IMR-90 (cell line): ENCODE measurements at regions not wholly inside any gene's neighbourhood (a gene's known extent, or its start where the extent isn't known, plus 50 kb on each side); places are given as distances from the start of the nearest gene placed in this dataset.

ENCODE experiments used
- ATAC-seq: fragments of 200-7000 bp; cut with Tn5 transposase; 2 replicates; pipeline ENCODE4 v1.9.1; 2020; ENCODE audit warnings: low read depth, mild to moderate bottlenecking, moderate library complexity
- BruUV-seq: library from RNA; stranded (reverse); fragments of 400-500 nt; replicated peaks from 2 replicates; lab custom pipeline; 2021; lab: Mats Ljungman, UMichigan
- CTCF ChIA-PET: fragments of 300-600 bp; formaldehyde crosslinking; extraction: SDS; loops from one replicate; lab custom pipeline; 2021; ENCODE audit warnings: antibody characterized with exemption; lab: Yijun Ruan, JAX
- POLR2A ChIA-PET: fragments of 300-600 bp; sonication (Branson Sonifier 250); formaldehyde crosslinking; loops from one replicate; lab custom pipeline; 2022; ENCODE audit warnings: antibody characterized with exemption; ENCODE audit not compliant: unreplicated experiment; lab: Charles Lee
- DNase-seq: peaks from one replicate; pipeline ENCODE4 v3.0.0; 2013
- H2AFZ ChIP-seq: replicated peaks from 2 replicates; pipeline ENCODE3; 2013; ENCODE audit warnings: low read length, mild to moderate bottlenecking; ENCODE audit not compliant: poor library complexity
- H2AK5ac ChIP-seq: 2 replicates; pipeline ENCODE4 v1.6.1; 2013; ENCODE audit warnings: low read depth, low read length, inconsistent platforms
- H2AK9ac ChIP-seq: replicated peaks from 2 replicates; pipeline ENCODE3; 2013; ENCODE audit warnings: mild to moderate bottlenecking, low read depth, low read length, moderate library complexity; ENCODE audit not compliant: poor library complexity
- H2BK120ac ChIP-seq: 2 replicates; pipeline ENCODE4 v1.6.1; 2013; ENCODE audit warnings: low read depth, low read length, inconsistent platforms
- H2BK15ac ChIP-seq: 3 replicates; pipeline ENCODE4 v1.6.1; 2013; ENCODE audit warnings: low read depth, low read length, inconsistent platforms
- H2BK20ac ChIP-seq: 2 replicates; pipeline ENCODE4 v1.6.1; 2013; ENCODE audit warnings: low read depth, mild to moderate bottlenecking, inconsistent platforms, low read length, moderate library complexity
- H2BK5ac ChIP-seq: 2 replicates; pipeline ENCODE4 v1.6.1; 2013; ENCODE audit warnings: mild to moderate bottlenecking, low read depth, low read length, inconsistent platforms; ENCODE audit not compliant: poor library complexity, severe bottlenecking
- H3K14ac ChIP-seq: replicated peaks from 2 replicates; pipeline ENCODE4 v1.6.1; 2013; ENCODE audit warnings: low read depth, low read length, inconsistent platforms
- H3K18ac ChIP-seq: 2 replicates; pipeline ENCODE4 v1.6.1; 2013; ENCODE audit warnings: low read depth, low read length, control low read depth
- H3K23ac ChIP-seq: 2 replicates; pipeline ENCODE4 v1.6.1; 2013; ENCODE audit warnings: low read depth, low read length, inconsistent platforms
- H3K27ac ChIP-seq: 2 replicates; pipeline ENCODE4 v1.5.1; 2013; ENCODE audit warnings: mild to moderate bottlenecking, control low read depth, low read length; ENCODE audit not compliant: insufficient read depth
- H3K27me3 ChIP-seq: 2 replicates; pipeline ENCODE4 v1.6.1; 2013; ENCODE audit warnings: low read length; ENCODE audit not compliant: control insufficient read depth, insufficient read depth
- H3K36me3 ChIP-seq: 2 replicates; pipeline ENCODE4 v1.6.1; 2013; ENCODE audit warnings: low read length, mixed read lengths; ENCODE audit not compliant: control insufficient read depth, insufficient read depth
- H3K4ac ChIP-seq: 2 replicates; pipeline ENCODE4 v1.6.1; 2013; ENCODE audit warnings: low read depth, low read length, inconsistent platforms
- H3K4me1 ChIP-seq: 2 replicates; pipeline ENCODE4 v1.6.1; 2013; ENCODE audit warnings: low read length, mixed read lengths; ENCODE audit not compliant: control insufficient read depth, insufficient read depth
- H3K4me2 ChIP-seq: 2 replicates; pipeline ENCODE4 v1.6.1; 2013; ENCODE audit warnings: low read depth, mild to moderate bottlenecking, control low read depth, low read length, moderate library complexity
- H3K4me3 ChIP-seq: 2 replicates; pipeline ENCODE4 v1.5.1; 2013; ENCODE audit warnings: low read depth, mild to moderate bottlenecking, control low read depth, low read length, moderate library complexity; ENCODE audit not compliant: insufficient read depth
- H3K56ac ChIP-seq: 2 replicates; pipeline ENCODE4 v1.6.1; 2013; ENCODE audit warnings: low read length, inconsistent platforms; ENCODE audit not compliant: insufficient read depth; ENCODE audit errors: extremely low read depth
- H3K79me1 ChIP-seq, 2 experiments: 2 replicates each; pipeline ENCODE4 v1.6.1; 2013; ENCODE audit warnings: low read length in 2 of 2, inconsistent platforms in 1 of 2, low read depth in 1 of 2
- H3K9ac ChIP-seq: 2 replicates; pipeline ENCODE4 v1.6.1; 2013; ENCODE audit warnings: low read depth, low read length, control low read depth
- H3K9me1 ChIP-seq: 2 replicates; pipeline ENCODE4 v1.6.1; 2013; ENCODE audit warnings: low read length, inconsistent platforms; ENCODE audit not compliant: insufficient read depth
- H3K9me3 ChIP-seq: 2 replicates; pipeline ENCODE4 v1.6.1; 2013; ENCODE audit warnings: low read length; ENCODE audit not compliant: control insufficient read depth, insufficient read depth
- H4K20me1 ChIP-seq: 2 replicates; pipeline ENCODE4 v1.6.1; 2013; ENCODE audit warnings: low read length, inconsistent platforms; ENCODE audit not compliant: insufficient read depth
- H4K5ac ChIP-seq: 2 replicates; pipeline ENCODE4 v1.6.1; 2013; ENCODE audit warnings: mild to moderate bottlenecking, low read depth, low read length, control low read depth
- H4K8ac ChIP-seq, 2 experiments: 2 replicates each; pipeline ENCODE4 v1.6.1; 2013; ENCODE audit warnings: low read depth in 2 of 2, low read length in 2 of 2, control low read depth in 1 of 2, inconsistent platforms in 1 of 2
- H4K91ac ChIP-seq: 2 replicates; pipeline ENCODE4 v1.6.1; 2013; ENCODE audit warnings: low read depth, low read length, inconsistent platforms; ENCODE audit not compliant: insufficient read depth
- BHLHE40 ChIP-seq: fragments of 150-350 bp; IDR thresholded peaks from 2 replicates; pipeline ENCODE4 v1.6.1; 2016; ENCODE audit warnings: mild to moderate bottlenecking, low read depth, low read length
- CEBPB ChIP-seq: IDR thresholded peaks from 2 replicates; pipeline ENCODE4 v1.6.1; 2012; ENCODE audit warnings: low read depth, low read length, improper control_type of control experiment
- FOS ChIP-seq: fragments of 150-350 bp; IDR thresholded peaks from 2 replicates; pipeline ENCODE4 v1.6.1; 2016; ENCODE audit warnings: low read depth, low read length
- MAFK ChIP-seq: IDR thresholded peaks from 2 replicates; pipeline ENCODE4 v1.6.1; 2012; ENCODE audit warnings: low read depth, low read length, improper control_type of control experiment
- POLR2A ChIP-seq: IDR thresholded peaks from 2 replicates; pipeline ENCODE4 v1.6.1; 2012; ENCODE audit warnings: mild to moderate bottlenecking, low read depth, low read length
- RCOR1 ChIP-seq: IDR thresholded peaks from 2 replicates; pipeline ENCODE4 v1.6.1; 2012; ENCODE audit warnings: mild to moderate bottlenecking, low read length, improper control_type of control experiment; ENCODE audit not compliant: insufficient replicate concordance
- RFX5 ChIP-seq: IDR thresholded peaks from 2 replicates; pipeline ENCODE4 v1.8.0; 2012; ENCODE audit warnings: low read depth, mild to moderate bottlenecking, low read length, moderate library complexity
- SMC3 ChIP-seq: fragments of 150-350 bp; IDR thresholded peaks from 2 replicates; pipeline ENCODE4 v1.6.1; 2016; ENCODE audit warnings: low read depth, mild to moderate bottlenecking, antibody characterized with exemption, low read length, moderate library complexity
- WGBS, 2 experiments: methylation state at CpG; one replicate each; pipeline versions ENCODE4 v1.1.5 to v1.1.7; 2013; ENCODE audit warnings: missing lambda C conversion rate in 2 of 2; ENCODE audit not compliant: insufficient read length in 1 of 2; ENCODE audit errors: extremely low coverage in 2 of 2; 5-methylcytosine and 5-hydroxymethylcytosine counted together
- dilution Hi-C: fragments of 300-500 bp; cut with HindIII; formaldehyde crosslinking; loops from one replicate; pipeline ENCODE4 v1.14.3; 2018; ENCODE audit warnings: low sequenced_read_pairs; ENCODE audit not compliant: unreplicated experiment
- in situ Hi-C: fragments of 300-500 bp; cut with MboI; formaldehyde crosslinking; loops from 3 replicates; pipeline ENCODE4 v1.14.3; 2019; ENCODE audit warnings: low sequenced_read_pairs, inconsistent platforms, mixed read lengths
- intact Hi-C: fragments of 100-400 bp; cut with micrococcal nuclease; formaldehyde crosslinking; loops from 2 replicates; pipeline ENCODE4 v1.10.0; 2022
- TF ChIP-seq, protein P1 (sequence below): fragments of 150-350 bp; IDR thresholded peaks from 2 replicates; pipeline ENCODE4 v1.6.1; 2017; ENCODE audit warnings: mild to moderate bottlenecking, antibody characterized with exemption, low read length, low read depth
- TF ChIP-seq, protein P2 (sequence below): fragments of 150-350 bp; IDR thresholded peaks from 2 replicates; pipeline ENCODE4 v1.6.1; 2016; ENCODE audit warnings: low read depth, mild to moderate bottlenecking, low read length, moderate library complexity, borderline replicate concordance
- TF ChIP-seq, protein P3 (sequence below): conservative IDR thresholded peaks from 2 replicates; pipeline ENCODE4 v1.5.1; 2012; ENCODE audit warnings: mild to moderate bottlenecking, low read depth, low read length, improper control_type of control experiment

- Histone ChIP-seq H3K4me2 (no peak overlapping the region), H4K8ac (no peak overlapping the region), H2BK20ac (no peak overlapping the region), H3K36me3 (no peaks in the 10 kb centered on the region), H3K18ac (no peak overlapping the region), H4K5ac (no peak overlapping the region), H3K9me3 (0 out of 2 replicates have a peak, but pooled peaks cover 1% of the 10 kb centered on the region), H3K9ac (no peak overlapping the region), H2AK5ac (no peak overlapping the region), H2BK15ac (no peak overlapping the region), H3K4me3 (no peak overlapping the region), H3K4ac (no peak overlapping the region), H3K9me1 (no peaks in the 10 kb centered on the region), H2AK9ac (no peak overlapping the region), H4K20me1 (no peaks in the 10 kb centered on the region), H3K79me1 (no peaks in the 10 kb centered on the region), H3K14ac (no peak overlapping the region), H3K4me1 (peaks cover 3% of the 10 kb centered on the region; the same call in 1 of the 2 replicates), H3K56ac (no peak overlapping the region), H3K23ac (no peak overlapping the region), H3K27ac (no peak overlapping the region), H2AFZ (no peak overlapping the region), H2BK120ac (no peak overlapping the region), H2BK5ac (no peak overlapping the region), H4K91ac (no peak overlapping the region), H3K27me3 (peaks cover 6% of the 10 kb centered on the region)
- BruUV-seq = no TSS peak
- CTCF ChIA-PET = no interaction called here
- dilution Hi-C loops = no loop called here
- WGBS, 2 experiments = 82% methylated on average over 2 of the region's 6 CpGs; no CpG with 5 or more reads in 1 of the 2 experiments
- DNase-seq (no peak), ATAC-seq (no peak)
- TF ChIP-seq POLR2A = no peak
- no peak for TF ChIP-seq RFX5
- TF ChIP-seq SMC3 = no peak
- TF ChIP-seq, protein P1, sequence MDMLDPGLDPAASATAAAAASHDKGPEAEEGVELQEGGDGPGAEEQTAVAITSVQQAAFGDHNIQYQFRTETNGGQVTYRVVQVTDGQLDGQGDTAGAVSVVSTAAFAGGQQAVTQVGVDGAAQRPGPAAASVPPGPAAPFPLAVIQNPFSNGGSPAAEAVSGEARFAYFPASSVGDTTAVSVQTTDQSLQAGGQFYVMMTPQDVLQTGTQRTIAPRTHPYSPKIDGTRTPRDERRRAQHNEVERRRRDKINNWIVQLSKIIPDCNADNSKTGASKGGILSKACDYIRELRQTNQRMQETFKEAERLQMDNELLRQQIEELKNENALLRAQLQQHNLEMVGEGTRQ = no peak
- TF ChIP-seq FOS = no peak
- TF ChIP-seq, protein P2, sequence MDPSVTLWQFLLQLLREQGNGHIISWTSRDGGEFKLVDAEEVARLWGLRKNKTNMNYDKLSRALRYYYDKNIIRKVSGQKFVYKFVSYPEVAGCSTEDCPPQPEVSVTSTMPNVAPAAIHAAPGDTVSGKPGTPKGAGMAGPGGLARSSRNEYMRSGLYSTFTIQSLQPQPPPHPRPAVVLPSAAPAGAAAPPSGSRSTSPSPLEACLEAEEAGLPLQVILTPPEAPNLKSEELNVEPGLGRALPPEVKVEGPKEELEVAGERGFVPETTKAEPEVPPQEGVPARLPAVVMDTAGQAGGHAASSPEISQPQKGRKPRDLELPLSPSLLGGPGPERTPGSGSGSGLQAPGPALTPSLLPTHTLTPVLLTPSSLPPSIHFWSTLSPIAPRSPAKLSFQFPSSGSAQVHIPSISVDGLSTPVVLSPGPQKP = no peak
- TF ChIP-seq MAFK = no peak
- no peak for TF ChIP-seq BHLHE40
- TF ChIP-seq, protein P3, sequence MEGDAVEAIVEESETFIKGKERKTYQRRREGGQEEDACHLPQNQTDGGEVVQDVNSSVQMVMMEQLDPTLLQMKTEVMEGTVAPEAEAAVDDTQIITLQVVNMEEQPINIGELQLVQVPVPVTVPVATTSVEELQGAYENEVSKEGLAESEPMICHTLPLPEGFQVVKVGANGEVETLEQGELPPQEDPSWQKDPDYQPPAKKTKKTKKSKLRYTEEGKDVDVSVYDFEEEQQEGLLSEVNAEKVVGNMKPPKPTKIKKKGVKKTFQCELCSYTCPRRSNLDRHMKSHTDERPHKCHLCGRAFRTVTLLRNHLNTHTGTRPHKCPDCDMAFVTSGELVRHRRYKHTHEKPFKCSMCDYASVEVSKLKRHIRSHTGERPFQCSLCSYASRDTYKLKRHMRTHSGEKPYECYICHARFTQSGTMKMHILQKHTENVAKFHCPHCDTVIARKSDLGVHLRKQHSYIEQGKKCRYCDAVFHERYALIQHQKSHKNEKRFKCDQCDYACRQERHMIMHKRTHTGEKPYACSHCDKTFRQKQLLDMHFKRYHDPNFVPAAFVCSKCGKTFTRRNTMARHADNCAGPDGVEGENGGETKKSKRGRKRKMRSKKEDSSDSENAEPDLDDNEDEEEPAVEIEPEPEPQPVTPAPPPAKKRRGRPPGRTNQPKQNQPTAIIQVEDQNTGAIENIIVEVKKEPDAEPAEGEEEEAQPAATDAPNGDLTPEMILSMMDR = no peak
- TF ChIP-seq RCOR1 = no peak
- TF ChIP-seq CEBPB = no peak
- POLR2A ChIA-PET = no interaction called here
- intact Hi-C loops = no loop called here
- in situ Hi-C loops = no loop called here
Observed at GRCh38 chr2:171610824-171611223, 76.4 kb upstream of the DYNC1I2 start.
